GM23248 (cell line): ENCODE measurements at regions not wholly inside any gene's neighbourhood (a gene's known extent, or its start where the extent isn't known, plus 50 kb on each side); places are given as distances from the start of the nearest gene placed in this dataset.

Experiments
- DNase-seq: peaks from one replicate; pipeline ENCODE4 v3.0.0-alpha.2; 2015
- H2AFZ ChIP-seq: fragments of 200-600 bp; sonication (generic); 2 replicates; pipeline ENCODE4 v1.6.1; 2016; ENCODE audit warnings: antibody characterized with exemption
- H3F3A ChIP-seq: fragments of 200-600 bp; sonication (generic); 2 replicates; pipeline ENCODE4 v1.6.1; 2016; ENCODE audit warnings: mild to moderate bottlenecking, antibody characterized with exemption, mixed run types; ENCODE audit not compliant: insufficient read depth
- H3K27ac ChIP-seq: fragments of 200-600 bp; sonication (generic); 2 replicates; pipeline ENCODE4 v1.5.1; 2016; ENCODE audit warnings: mild to moderate bottlenecking
- H3K27me3 ChIP-seq: fragments of 200-600 bp; sonication (generic); replicated peaks from 2 replicates; pipeline ENCODE4 v1.6.1; 2016; ENCODE audit warnings: mild to moderate bottlenecking; ENCODE audit not compliant: insufficient read depth
- H3K36me3 ChIP-seq: fragments of 200-600 bp; sonication (generic); 2 replicates; pipeline ENCODE4 v1.6.1; 2016; ENCODE audit warnings: low read depth, mild to moderate bottlenecking
- H3K4me1 ChIP-seq: fragments of 200-600 bp; sonication (generic); 2 replicates; pipeline ENCODE4 v1.6.1; 2016; ENCODE audit warnings: mild to moderate bottlenecking; ENCODE audit not compliant: insufficient read depth
- H3K4me2 ChIP-seq: fragments of 200-600 bp; sonication (generic); one replicate; pipeline ENCODE4 v1.6.1; 2016; ENCODE audit warnings: mild to moderate bottlenecking; ENCODE audit not compliant: unreplicated experiment
- H3K4me3 ChIP-seq: fragments of 200-600 bp; sonication (generic); 2 replicates; pipeline ENCODE4 v1.5.1; 2016; ENCODE audit warnings: mild to moderate bottlenecking
- H3K79me2 ChIP-seq: fragments of 200-600 bp; sonication (generic); 2 replicates; pipeline ENCODE4 v1.6.1; 2016; ENCODE audit warnings: mild to moderate bottlenecking; ENCODE audit not compliant: insufficient read depth
- H3K9ac ChIP-seq: fragments of 200-600 bp; sonication (generic); 2 replicates; pipeline ENCODE4 v1.6.1; 2016; ENCODE audit warnings: mild to moderate bottlenecking
- H3K9me2 ChIP-seq: fragments of 200-600 bp; sonication (generic); 2 replicates; pipeline ENCODE4 v1.6.1; 2016; ENCODE audit warnings: mixed run types, mild to moderate bottlenecking, moderate library complexity; ENCODE audit not compliant: insufficient read depth
- H3K9me3 ChIP-seq: fragments of 200-600 bp; sonication (generic); one replicate; pipeline ENCODE4 v1.6.1; 2017; ENCODE audit warnings: low read depth
- H4K20me1 ChIP-seq: fragments of 200-600 bp; sonication (generic); 2 replicates; pipeline ENCODE4 v1.6.0; 2016; ENCODE audit not compliant: insufficient read depth
- EZH2 ChIP-seq: fragments of 200-600 bp; sonication (generic); IDR thresholded peaks from 2 replicates; pipeline ENCODE4 v1.6.1; 2018; ENCODE audit warnings: antibody characterized with exemption, mild to moderate bottlenecking; ENCODE audit not compliant: insufficient read depth, poor library complexity, severe bottlenecking
- EZH2phosphoT487 ChIP-seq: fragments of 200-600 bp; sonication (generic); IDR thresholded peaks from 2 replicates; pipeline ENCODE4 v1.6.1; 2018; ENCODE audit warnings: antibody characterized with exemption, moderate library complexity, mild to moderate bottlenecking, low read depth; ENCODE audit not compliant: insufficient read depth
- WGBS, 2 experiments: methylation state at CpG; one replicate each; pipeline ENCODE4 v1.1.6; 2015 to 2017; ENCODE audit warnings: low lambda C conversion rate in 2 of 2, low coverage in 1 of 2; ENCODE audit errors: missing lambda C conversion rate in 2 of 2; 5-methylcytosine and 5-hydroxymethylcytosine counted together
- in situ Hi-C: fragments of 300-500 bp; cut with MboI; formaldehyde crosslinking; loops from 2 replicates; pipeline ENCODE4 v1.15.0; 2020

GRCh38 chr17:21525464-21526130, 149.4 kb downstream of the KCNJ12 start:
- Histone ChIP-seq H3F3A (0 out of 2 replicates have a peak, but pooled peaks cover 5% of the 10 kb centered on the region), H3K4me3 (no peak overlapping the region), H2AFZ (no peak overlapping the region), H3K36me3 (no peaks in the 10 kb centered on the region), H3K4me1 (no peaks in the 10 kb centered on the region), H3K9ac (no peak overlapping the region), H4K20me1 (no peaks in the 10 kb centered on the region; the same call in 1 of the 2 replicates), H3K9me2 (no peaks in the 10 kb centered on the region), H3K9me3 (no peaks in the 10 kb centered on the region), H3K4me2 (no peak overlapping the region), H3K27ac (no peak overlapping the region), H3K27me3 (no peaks in the 10 kb centered on the region), H3K79me2 (peaks cover 3% of the 10 kb centered on the region; the same call in 1 of the 2 replicates)
- in situ Hi-C loops = no loop called here
- DNase-seq = no peak
- 90 to 92% methylated on average over 8 of the region's 8 CpGs for WGBS, 2 experiments
- TF ChIP-seq EZH2phosphoT487 = no peak
- TF ChIP-seq EZH2 = no peak

- no peaks in the 10 kb centered on the region for H3K27me3 ChIP-seq
- no peak overlapping the region for H3K9ac ChIP-seq
- H3K79me2 ChIP-seq = peaks cover 20% of the 10 kb centered on the region; the same call in 1 of the 2 replicates
- no peaks in the 10 kb centered on the region for H3K4me1 ChIP-seq
- 0 out of 2 replicates have a peak, but pooled peaks cover 5% of the 10 kb centered on the region for H3F3A ChIP-seq
- no peak for TF ChIP-seq EZH2
- TF ChIP-seq EZH2phosphoT487 = no peak
- no peaks in the 10 kb centered on the region for H3K9me3 ChIP-seq
- 94 to 98% methylated on average over 9 of the region's 9 CpGs for WGBS, 2 experiments
- DNase-seq = no peak
- no peaks in the 10 kb centered on the region for H3K9me2 ChIP-seq
- no peak overlapping the region for H3K4me2 ChIP-seq
- no peak overlapping the region for H3K4me3 ChIP-seq
- no peak overlapping the region for H3K27ac ChIP-seq
- in situ Hi-C loops = no loop called here
- no peaks in the 10 kb centered on the region for H3K36me3 ChIP-seq
- H2AFZ ChIP-seq = no peak overlapping the region
- no peaks in the 10 kb centered on the region; the same call in 1 of the 2 replicates for H4K20me1 ChIP-seq
These were observed 152.0 kb downstream of the KCNJ12 start for GRCh38 chr17:21528031-21528695.

- Histone ChIP-seq H3F3A (0 out of 2 replicates have a peak, but pooled peaks cover 5% of the 10 kb centered on the region), H3K9me3 (no peaks in the 10 kb centered on the region), H3K27ac (no peak overlapping the region), H3K27me3 (no peaks in the 10 kb centered on the region), H3K4me3 (no peak overlapping the region), H2AFZ (no peak overlapping the region), H3K4me2 (no peak overlapping the region), H3K4me1 (no peaks in the 10 kb centered on the region), H3K36me3 (peaks cover 13% of the 10 kb centered on the region; the same call in 1 of the 2 replicates), H3K9ac (no peak overlapping the region), H3K9me2 (no peaks in the 10 kb centered on the region), H3K79me2 (peaks cover 39% of the 10 kb centered on the region), H4K20me1 (no peaks in the 10 kb centered on the region; the same call in 1 of the 2 replicates)
- 66 to 71% methylated on average over 5 of the region's 5 CpGs for WGBS, 2 experiments
- DNase-seq = no peak
- TF ChIP-seq EZH2 = no peak
- no peak for TF ChIP-seq EZH2phosphoT487
- in situ Hi-C loops = no loop called here
These were observed 154.2 kb downstream of the KCNJ12 start for GRCh38 chr17:21530311-21530710.

- H3K4me3 ChIP-seq = no peak overlapping the region
- in situ Hi-C loops = no loop called here
- TF ChIP-seq EZH2phosphoT487 = no peak
- no peak for TF ChIP-seq EZH2
These were observed 154.7 kb downstream of the KCNJ12 start for GRCh38 chr17:21530841-21531240.

More at GRCh38 chr17:21530841-21531240, 154.7 kb downstream of the KCNJ12 start:
- H3K27ac ChIP-seq = no peak overlapping the region
- peaks cover 15% of the 10 kb centered on the region; the same call in 1 of the 2 replicates for H3K36me3 ChIP-seq
- no peaks in the 10 kb centered on the region for H3K9me3 ChIP-seq
- peaks cover 44% of the 10 kb centered on the region for H3K79me2 ChIP-seq
- H3K9me2 ChIP-seq = no peaks in the 10 kb centered on the region
- WGBS, 2 experiments = 95 to 96% methylated on average over 6 to 9 of the region's 9 CpGs
- no peak overlapping the region for H2AFZ ChIP-seq
- no peaks in the 10 kb centered on the region for H3K27me3 ChIP-seq
- H3K4me2 ChIP-seq = no peak overlapping the region
- H4K20me1 ChIP-seq = peaks cover 2% of the 10 kb centered on the region; the same call in 1 of the 2 replicates
- H3F3A ChIP-seq = 0 out of 2 replicates have a peak, but pooled peaks cover 5% of the 10 kb centered on the region
- DNase-seq = no peak
- no peak overlapping the region for H3K9ac ChIP-seq
- H3K4me1 ChIP-seq = no peaks in the 10 kb centered on the region
